ENCODE measurements at regions not wholly inside any gene's neighbourhood (a gene's known extent, or its start where the extent isn't known, plus 50 kb on each side); places are given as distances from the start of the nearest gene placed in this dataset.
"Not testable (repeated sequence)": the region's sequence is repeated elsewhere in the genome, so short reads cannot be mapped to it uniquely, and the experiment has no call there.

- Mint-ChIP-seq H3K27ac (no peak overlapping the region), H3K4me3 (no peak overlapping the region), H3K36me3 (ENCODE audit: low read depth) (no peaks in the 10 kb centered on the region), H3K27me3 (no peaks in the 10 kb centered on the region), H3K4me1 (peaks cover under 1% of the 10 kb centered on the region), H3K9me3 (no peaks in the 10 kb centered on the region)
- POLR2A ChIA-PET = no interaction called here
- CTCF ChIA-PET = no interaction called here
- DNase-seq = no peak
Observed at GRCh38 chr12:105575235-105575634, 244.7 kb downstream of the C12orf75 start.

GRCh38 chr12:105576261-105576660 is 245.8 kb downstream of the C12orf75 start:
- Mint-ChIP-seq H3K27me3 (no peaks in the 10 kb centered on the region), H3K4me1 (no peaks in the 10 kb centered on the region), H3K27ac (no peak overlapping the region), H3K36me3 (ENCODE audit: low read depth) (no peaks in the 10 kb centered on the region), H3K9me3 (no peaks in the 10 kb centered on the region), H3K4me3 (no peak overlapping the region)
- DNase-seq = no peak
- ChIA-PET POLR2A (no interaction called here), CTCF (no interaction called here)

- no peak for DNase-seq
- Mint-ChIP-seq H3K27ac (no peak overlapping the region), H3K4me1 (no peaks in the 10 kb centered on the region), H3K4me3 (no peak overlapping the region), H3K27me3 (peaks cover 9% of the 10 kb centered on the region), H3K36me3 (ENCODE audit: low read depth) (no peaks in the 10 kb centered on the region), H3K9me3 (no peaks in the 10 kb centered on the region)
- ChIA-PET CTCF (no interaction called here), POLR2A (no interaction called here)
Observed at GRCh38 chr12:105580821-105581352, 250.4 kb downstream of the C12orf75 start.

- CTCF ChIA-PET = no interaction called here
- POLR2A ChIA-PET = no interaction called here
Observed at GRCh38 chr12:105581420-105581819, 250.9 kb downstream of the C12orf75 start.

GRCh38 chr12:105585107-105585506 is 254.6 kb downstream of the C12orf75 start:
- H3K4me1 Mint-ChIP-seq = no peaks in the 10 kb centered on the region
- no peak overlapping the region for H3K27ac Mint-ChIP-seq
- H3K4me3 Mint-ChIP-seq = no peak overlapping the region
- POLR2A ChIA-PET = no interaction called here
- H3K36me3 Mint-ChIP-seq (ENCODE audit: low read depth) = no peaks in the 10 kb centered on the region
- H3K27me3 Mint-ChIP-seq = peaks cover 12% of the 10 kb centered on the region
- CTCF ChIA-PET = no interaction called here
- DNase-seq = no peak
- no peaks in the 10 kb centered on the region for H3K9me3 Mint-ChIP-seq

More at GRCh38 chr12:105581420-105581819, 250.9 kb downstream of the C12orf75 start:
- Mint-ChIP-seq H3K27ac (no peak overlapping the region), H3K9me3 (no peaks in the 10 kb centered on the region), H3K4me3 (no peak overlapping the region), H3K36me3 (ENCODE audit: low read depth) (no peaks in the 10 kb centered on the region), H3K4me1 (no peaks in the 10 kb centered on the region), H3K27me3 (peaks cover 9% of the 10 kb centered on the region)
- DNase-seq = no peak

- no peaks in the 10 kb centered on the region for H3K36me3 Mint-ChIP-seq (ENCODE audit: low read depth)
- DNase-seq = no peak
- no peaks in the 10 kb centered on the region for H3K9me3 Mint-ChIP-seq
- POLR2A ChIA-PET = no interaction called here
- H3K4me1 Mint-ChIP-seq = no peaks in the 10 kb centered on the region
- no peak overlapping the region for H3K4me3 Mint-ChIP-seq
- no peak overlapping the region for H3K27ac Mint-ChIP-seq
- H3K27me3 Mint-ChIP-seq = peaks cover 12% of the 10 kb centered on the region
- CTCF ChIA-PET = no interaction called here
Observed at GRCh38 chr12:105587237-105587636, 256.7 kb downstream of the C12orf75 start.

GRCh38 chr12:105588106-105588505 is 257.6 kb downstream of the C12orf75 start:
- no peak overlapping the region for H3K27ac Mint-ChIP-seq
- H3K9me3 Mint-ChIP-seq = no peaks in the 10 kb centered on the region
- H3K27me3 Mint-ChIP-seq = peaks cover 17% of the 10 kb centered on the region
- H3K4me3 Mint-ChIP-seq = no peak overlapping the region
- no peaks in the 10 kb centered on the region for H3K4me1 Mint-ChIP-seq
- DNase-seq = no peak
- ChIA-PET CTCF (no interaction called here), POLR2A (no interaction called here)
- H3K36me3 Mint-ChIP-seq (ENCODE audit: low read depth) = no peaks in the 10 kb centered on the region

GRCh38 chr12:105590571-105590970 is 260.1 kb downstream of the C12orf75 start:
- Mint-ChIP-seq H3K36me3 (ENCODE audit: low read depth) (no peaks in the 10 kb centered on the region), H3K27me3 (peaks cover 9% of the 10 kb centered on the region), H3K4me3 (no peak overlapping the region), H3K9me3 (no peaks in the 10 kb centered on the region), H3K4me1 (no peaks in the 10 kb centered on the region), H3K27ac (no peak overlapping the region)
- DNase-seq = no peak
- CTCF ChIA-PET = no interaction called here
- POLR2A ChIA-PET = interaction anchor here (1.1 kb wide), 1 partner anchor 23 kb away, joined by 3 read pairs; no protein-coding TSS in a partner anchor

- no peaks in the 10 kb centered on the region for H3K9me3 Mint-ChIP-seq
- CTCF ChIA-PET = no interaction called here
- H3K27me3 Mint-ChIP-seq = peaks cover 5% of the 10 kb centered on the region
- POLR2A ChIA-PET = no interaction called here
- no peak overlapping the region for H3K27ac Mint-ChIP-seq
- no peak overlapping the region for H3K4me3 Mint-ChIP-seq
- no peaks in the 10 kb centered on the region for H3K36me3 Mint-ChIP-seq (ENCODE audit: low read depth)
- no peaks in the 10 kb centered on the region for H3K4me1 Mint-ChIP-seq
- no peak for DNase-seq
Observed at GRCh38 chr12:105595440-105595839, 264.9 kb downstream of the C12orf75 start.

GRCh38 chr12:105596731-105597130 is 266.2 kb downstream of the C12orf75 start:
- ChIA-PET CTCF (no interaction called here), POLR2A (no interaction called here)
- no peaks in the 10 kb centered on the region for H3K9me3 Mint-ChIP-seq
- H3K27me3 Mint-ChIP-seq = peaks cover 5% of the 10 kb centered on the region
- H3K4me3 Mint-ChIP-seq = no peak overlapping the region
- H3K27ac Mint-ChIP-seq = no peak overlapping the region
- no peak for DNase-seq
- no peaks in the 10 kb centered on the region for H3K36me3 Mint-ChIP-seq (ENCODE audit: low read depth)
- no peaks in the 10 kb centered on the region for H3K4me1 Mint-ChIP-seq

- H3K4me3 Mint-ChIP-seq = no peak overlapping the region
- ChIA-PET POLR2A (no interaction called here), CTCF (no interaction called here)
- H3K4me1 Mint-ChIP-seq = no peaks in the 10 kb centered on the region
- peaks cover under 1% of the 10 kb centered on the region for H3K27me3 Mint-ChIP-seq
- H3K27ac Mint-ChIP-seq = no peak overlapping the region
- H3K9me3 Mint-ChIP-seq = no peaks in the 10 kb centered on the region
- no peak for DNase-seq
- no peaks in the 10 kb centered on the region for H3K36me3 Mint-ChIP-seq (ENCODE audit: low read depth)
Observed at GRCh38 chr12:105598031-105598430, 267.5 kb downstream of the C12orf75 start.

- CTCF ChIA-PET = no interaction called here
Observed at GRCh38 chr12:105600911-105601545, 270.5 kb downstream of the C12orf75 start.

GRCh38 chr12:105602312-105602711 is 271.8 kb downstream of the C12orf75 start:
- H3K27me3 Mint-ChIP-seq; H3K36me3 Mint-ChIP-seq (ENCODE audit: low read depth); CTCF ChIA-PET: not testable (repeated sequence)

More at GRCh38 chr12:105600911-105601545, 270.5 kb downstream of the C12orf75 start:
- Mint-ChIP-seq H3K27me3 (peaks cover 3% of the 10 kb centered on the region), H3K27ac (no peak overlapping the region), H3K4me3 (no peak overlapping the region), H3K36me3 (ENCODE audit: low read depth) (no peaks in the 10 kb centered on the region), H3K9me3 (no peaks in the 10 kb centered on the region), H3K4me1 (no peaks in the 10 kb centered on the region)
- DNase-seq = no peak
- POLR2A ChIA-PET = no interaction called here

GRCh38 chr12:105604281-105604680 is 273.8 kb downstream of the C12orf75 start:
- CTCF ChIA-PET; H3K4me1 Mint-ChIP-seq; POLR2A ChIA-PET; H3K36me3 Mint-ChIP-seq (ENCODE audit: low read depth); DNase-seq; H3K9me3 Mint-ChIP-seq; H3K27ac Mint-ChIP-seq; H3K27me3 Mint-ChIP-seq; H3K4me3 Mint-ChIP-seq: not testable (repeated sequence)

More at GRCh38 chr12:105602312-105602711, 271.8 kb downstream of the C12orf75 start:
- H3K27ac Mint-ChIP-seq, DNase-seq, POLR2A ChIA-PET, H3K4me3 Mint-ChIP-seq, H3K4me1 Mint-ChIP-seq, H3K9me3 Mint-ChIP-seq: not testable (repeated sequence)
